Mesenchymal stem cell (in vitro differentiated cells and primary cell): ENCODE measurements at regions not wholly inside any gene's neighbourhood (a gene's known extent, or its start where the extent isn't known, plus 50 kb on each side); places are given as distances from the start of the nearest gene placed in this dataset.

Experiments
- DNase-seq: peaks from one replicate; pipeline ENCODE4 v3.0.0-alpha.2; 2013
- H2AFZ ChIP-seq: one replicate; pipeline ENCODE4 v1.6.1; 2013; ENCODE audit warnings: low read depth, mild to moderate bottlenecking, control low read depth, inconsistent platforms, low read length, moderate library complexity
- H2AK5ac ChIP-seq: 2 replicates; pipeline ENCODE4 v1.6.1; 2013; ENCODE audit warnings: low read length, moderate library complexity, mild to moderate bottlenecking, inconsistent platforms; ENCODE audit not compliant: severe bottlenecking
- H2BK120ac ChIP-seq: one replicate; pipeline ENCODE4 v1.6.1; 2013; ENCODE audit warnings: low read depth, mild to moderate bottlenecking, inconsistent platforms, low read length, moderate library complexity
- H2BK12ac ChIP-seq, 2 experiments: one replicate each; pipeline ENCODE4 v1.6.1; 2013; ENCODE audit warnings: inconsistent platforms in 2 of 2, low read length in 2 of 2, mild to moderate bottlenecking in 2 of 2, moderate library complexity in 2 of 2, control low read depth in 1 of 2
- H2BK15ac ChIP-seq: one replicate; pipeline ENCODE4 v1.6.1; 2013; ENCODE audit warnings: mild to moderate bottlenecking, low read depth, inconsistent platforms; ENCODE audit not compliant: poor library complexity, severe bottlenecking
- H2BK5ac ChIP-seq: 2 replicates; pipeline ENCODE4 v1.6.1; 2013; ENCODE audit warnings: low read depth, mild to moderate bottlenecking, low read length, control low read depth, inconsistent platforms; ENCODE audit not compliant: poor library complexity, severe bottlenecking
- H3K14ac ChIP-seq, 2 experiments: one replicate each; pipeline ENCODE4 v1.6.1; 2013; ENCODE audit warnings: inconsistent platforms in 2 of 2, low read length in 2 of 2, control low read depth in 1 of 2, mild to moderate bottlenecking in 1 of 2, moderate library complexity in 1 of 2
- H3K18ac ChIP-seq, 2 experiments: one replicate each; pipeline ENCODE4 v1.6.1; 2013; ENCODE audit warnings: inconsistent platforms in 2 of 2, low read length in 2 of 2, control low read depth in 1 of 2, low read depth in 1 of 2, mild to moderate bottlenecking in 1 of 2
- H3K23ac ChIP-seq, 2 experiments: one replicate each; pipeline ENCODE4 v1.6.1; 2013; ENCODE audit warnings: inconsistent platforms in 2 of 2, low read length in 2 of 2, mild to moderate bottlenecking in 2 of 2, moderate library complexity in 2 of 2, control low read depth in 1 of 2
- H3K27ac ChIP-seq: 2 replicates; pipeline ENCODE4 v1.5.1; 2013; ENCODE audit warnings: mild to moderate bottlenecking, moderate library complexity, low read length, control low read depth, inconsistent platforms; ENCODE audit not compliant: poor library complexity, severe bottlenecking
- H3K27me3 ChIP-seq, 2 experiments: 2 replicates each; pipeline versions ENCODE4 v1.6.1 to v1.7.0; 2013; ENCODE audit warnings: low read length in 2 of 2, mild to moderate bottlenecking in 2 of 2, moderate library complexity in 2 of 2, control low read depth in 1 of 2, inconsistent platforms in 1 of 2; ENCODE audit not compliant: control insufficient read depth in 1 of 2, insufficient read depth in 1 of 2
- H3K36me3 ChIP-seq, 2 experiments: 2 replicates each; pipeline versions ENCODE4 v1.6.1 to v1.7.0; 2013; ENCODE audit warnings: low read length in 2 of 2, control low read depth in 1 of 2, inconsistent platforms in 1 of 2, low read depth in 1 of 2, mild to moderate bottlenecking in 1 of 2; ENCODE audit not compliant: insufficient read depth in 2 of 2, control insufficient read depth in 1 of 2
- H3K4ac ChIP-seq, 2 experiments: one replicate each; pipeline ENCODE4 v1.6.1; 2013; ENCODE audit warnings: inconsistent platforms in 2 of 2, low read length in 2 of 2, mild to moderate bottlenecking in 2 of 2, moderate library complexity in 2 of 2, control low read depth in 1 of 2, low read depth in 1 of 2
- H3K4me1 ChIP-seq: 2 replicates; pipeline ENCODE4 v1.6.1; 2013; ENCODE audit warnings: low read depth, low read length, control low read depth; ENCODE audit not compliant: control insufficient read depth, insufficient read depth
- H3K4me2 ChIP-seq: 2 replicates; pipeline ENCODE4 v1.6.1; 2013; ENCODE audit warnings: low read length, mild to moderate bottlenecking, inconsistent platforms; ENCODE audit not compliant: poor library complexity, severe bottlenecking
- H3K4me3 ChIP-seq, 2 experiments: 2 replicates each; pipeline versions ENCODE4 v1.5.1 to v1.7.0; 2013; ENCODE audit warnings: low read length in 2 of 2, mild to moderate bottlenecking in 2 of 2, control low read depth in 1 of 2, low read depth in 1 of 2; ENCODE audit not compliant: insufficient read depth in 1 of 2
- H3K79me1 ChIP-seq: replicated peaks from 2 replicates; pipeline ENCODE4 v1.6.1; 2013; ENCODE audit warnings: mild to moderate bottlenecking, control low read depth, low read length, inconsistent platforms; ENCODE audit not compliant: poor library complexity, severe bottlenecking
- H3K9ac ChIP-seq: 2 replicates; pipeline ENCODE4 v1.7.0; 2013; ENCODE audit warnings: mild to moderate bottlenecking, low read length, moderate library complexity
- H3K9me3 ChIP-seq: 2 replicates; pipeline ENCODE4 v1.7.0; 2013; ENCODE audit warnings: mild to moderate bottlenecking, low read length; ENCODE audit not compliant: control insufficient read depth
- H4K8ac ChIP-seq: one replicate; pipeline ENCODE4 v1.6.1; 2013; ENCODE audit warnings: inconsistent platforms, mild to moderate bottlenecking, low read length, moderate library complexity
- H4K91ac ChIP-seq: one replicate; pipeline ENCODE4 v1.6.1; 2013; ENCODE audit warnings: mild to moderate bottlenecking, low read length, inconsistent platforms
- WGBS: methylation state at CpG from one replicate; pipeline ENCODE4 v1.1.7; 2013; ENCODE audit warnings: mixed read lengths; 5-methylcytosine and 5-hydroxymethylcytosine counted together

GRCh38 chr13:78832461-78832860 is 173.5 kb upstream of the OBI1 start:
- DNase-seq: no peak
- Histone ChIP-seq H2BK5ac (no peak overlapping the region), H3K4ac (no peak overlapping the region), H3K23ac (no peak overlapping the region), H3K27me3 (no peaks in the 10 kb centered on the region), H3K14ac (no peak overlapping the region), H2AK5ac (no peak overlapping the region), H3K9me3 (no peaks in the 10 kb centered on the region), H3K27ac (no peak overlapping the region), H2BK120ac (no peak overlapping the region), H2BK12ac (no peak overlapping the region), H4K8ac (no peak overlapping the region), H4K91ac (no peak overlapping the region), H3K36me3 (no peaks in the 10 kb centered on the region), H3K4me2 (no peak overlapping the region), H2BK15ac (no peak overlapping the region), H3K79me1 (no peaks in the 10 kb centered on the region), H3K4me1 (no peaks in the 10 kb centered on the region), H2AFZ (no peak overlapping the region), H3K4me3 (no peak overlapping the region), H3K9ac (no peak overlapping the region), H3K18ac (no peak overlapping the region)
- 91% methylated on average over 3 of the region's 3 CpGs for WGBS

DNA sequence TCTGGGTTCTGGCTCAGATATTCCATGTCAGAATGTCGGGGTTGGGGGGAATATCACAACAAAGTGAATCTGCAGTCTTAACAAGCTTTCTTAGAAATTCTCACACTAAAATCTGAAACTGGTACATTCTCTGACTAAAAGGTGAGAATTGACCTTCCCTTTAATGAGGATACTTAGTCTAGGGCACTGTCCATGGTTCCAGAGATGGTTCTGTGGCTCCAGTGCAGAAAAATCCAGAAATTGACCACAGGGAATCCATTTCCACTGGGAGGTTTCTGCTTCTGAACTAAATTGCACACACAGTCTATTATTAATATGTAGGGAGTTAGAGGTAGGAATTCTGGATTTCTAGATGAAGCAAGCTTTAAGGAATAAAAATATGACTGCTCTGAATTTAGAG is 171.6 kb upstream of the OBI1 start:
- no peaks in the 10 kb centered on the region for H3K4me1 ChIP-seq
- H2BK5ac ChIP-seq: no peak overlapping the region
- H3K9me3 ChIP-seq: no peaks in the 10 kb centered on the region
- no peak overlapping the region for H2BK12ac ChIP-seq
- no peak overlapping the region for H3K23ac ChIP-seq
- no peak overlapping the region for H2AFZ ChIP-seq
- H3K79me1 ChIP-seq: no peaks in the 10 kb centered on the region
- no peak overlapping the region for H3K9ac ChIP-seq
- H4K8ac ChIP-seq: no peak overlapping the region
- no peak overlapping the region for H3K14ac ChIP-seq
- H4K91ac ChIP-seq: no peak overlapping the region
- no CpG with 5 or more reads among the region's 1 CpG for WGBS
- DNase-seq: no peak
- no peak overlapping the region for H3K4me2 ChIP-seq
- no peak overlapping the region for H3K4ac ChIP-seq
- H3K27ac ChIP-seq: no peak overlapping the region
- H3K27me3 ChIP-seq: no peaks in the 10 kb centered on the region
- no peak overlapping the region for H2BK120ac ChIP-seq
- no peak overlapping the region for H2BK15ac ChIP-seq
- H3K4me3 ChIP-seq: no peak overlapping the region
- no peak overlapping the region for H2AK5ac ChIP-seq
- no peaks in the 10 kb centered on the region for H3K36me3 ChIP-seq
- H3K18ac ChIP-seq: no peak overlapping the region

DNA sequence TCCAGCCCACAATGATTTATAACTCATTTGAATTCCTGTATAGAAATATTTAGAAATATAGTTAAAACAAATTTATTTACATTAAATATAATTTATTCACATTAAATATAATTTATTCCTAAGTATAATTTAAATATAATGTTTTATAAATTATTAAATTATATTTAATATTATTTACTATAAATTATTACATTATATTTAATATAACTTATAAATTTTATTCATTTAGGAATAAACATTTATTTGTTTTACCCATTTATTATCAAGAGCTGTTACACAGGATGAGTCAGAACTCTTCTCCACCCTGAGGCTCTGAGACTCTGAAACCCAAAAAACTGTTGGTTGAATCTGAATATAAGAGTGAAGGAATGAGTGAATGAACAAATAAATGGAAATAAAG is 170.9 kb upstream of the OBI1 start:
- no peak overlapping the region for H3K27ac ChIP-seq
- no peaks in the 10 kb centered on the region for H3K27me3 ChIP-seq
- no peak overlapping the region for H3K4me3 ChIP-seq
- H3K4ac ChIP-seq: no peak overlapping the region
- no peak overlapping the region for H3K4me2 ChIP-seq
- no peaks in the 10 kb centered on the region for H3K79me1 ChIP-seq
- H3K18ac ChIP-seq: no peak overlapping the region
- no peak overlapping the region for H3K14ac ChIP-seq
- H4K8ac ChIP-seq: no peak overlapping the region
- H2AFZ ChIP-seq: no peak overlapping the region
- no peak overlapping the region for H4K91ac ChIP-seq
- DNase-seq: no peak
- H2BK15ac ChIP-seq: no peak overlapping the region
- H3K36me3 ChIP-seq: no peaks in the 10 kb centered on the region
- no peak overlapping the region for H3K9ac ChIP-seq
- no peak overlapping the region for H2BK5ac ChIP-seq
- H3K23ac ChIP-seq: no peak overlapping the region
- no peak overlapping the region for H2BK120ac ChIP-seq
- no peaks in the 10 kb centered on the region for H3K9me3 ChIP-seq
- no peak overlapping the region for H2BK12ac ChIP-seq
- H2AK5ac ChIP-seq: no peak overlapping the region
- H3K4me1 ChIP-seq: no peaks in the 10 kb centered on the region

DNA sequence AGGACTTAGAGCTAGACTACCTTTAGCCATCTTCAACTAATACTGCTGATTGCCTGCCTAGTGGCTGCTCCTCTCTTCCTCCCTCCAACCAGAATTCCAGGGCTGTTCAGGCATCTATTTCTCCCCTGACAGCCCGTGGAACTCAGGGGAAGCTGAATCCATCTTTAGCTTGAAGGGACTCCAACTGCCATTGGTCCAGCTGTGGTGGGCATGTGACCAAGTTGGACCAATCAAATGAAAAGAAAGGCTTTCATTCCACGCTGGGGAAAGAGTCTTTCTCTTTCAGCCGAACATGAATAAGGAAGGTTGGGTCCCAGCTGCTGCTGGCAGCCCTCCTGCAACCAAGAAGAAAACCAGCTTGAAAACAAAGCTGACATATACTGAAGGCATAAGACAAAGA is 168.5 kb upstream of the OBI1 start:
- Histone ChIP-seq H3K79me1 (no peaks in the 10 kb centered on the region), H3K36me3 (no peaks in the 10 kb centered on the region), H2BK12ac (no peak overlapping the region), H4K91ac (no peak overlapping the region), H4K8ac (no peak overlapping the region), H3K23ac (no peak overlapping the region), H3K4me3 (no peak overlapping the region), H2BK120ac (no peak overlapping the region), H3K14ac (no peak overlapping the region), H3K4me2 (no peak overlapping the region), H3K27ac (no peak overlapping the region), H3K9ac (no peak overlapping the region), H3K27me3 (no peaks in the 10 kb centered on the region), H3K18ac (no peak overlapping the region), H2AK5ac (no peak overlapping the region), H2BK15ac (no peak overlapping the region), H3K4me1 (no peaks in the 10 kb centered on the region), H3K9me3 (no peaks in the 10 kb centered on the region), H2AFZ (no peak overlapping the region), H3K4ac (no peak overlapping the region), H2BK5ac (no peak overlapping the region)
- no peak for DNase-seq
- 63% methylated on average over 3 of the region's 3 CpGs for WGBS
